CD4-positive, alpha-beta T cell treated with Interferon alpha-2 for 1 hour (primary cell): ENCODE measurements at regions not wholly inside any gene's neighbourhood (a gene's known extent, or its start where the extent isn't known, plus 50 kb on each side); places are given as distances from the start of the nearest gene placed in this dataset.

ENCODE experiments used
- DNase-seq, 2 donors: peaks; one replicate each; pipeline ENCODE4 v3.0.0-alpha.2; 2020 to 2022

GRCh38 chr1:230011333-230012092, 55.5 kb upstream of the GALNT2 start:
- no peak for DNase-seq

- DNase-seq, result no peak
These were observed 55.0 kb upstream of the GALNT2 start for GRCh38 chr1:230012093-230012393.

GRCh38 chr1:230012741-230013140, 54.3 kb upstream of the GALNT2 start:
- DNase-seq, result no peak

- no peak for DNase-seq
These were observed 50.9 kb upstream of the GALNT2 start for GRCh38 chr1:230016159-230016558.
